ENCODE measurements at regions not wholly inside any gene's neighbourhood (a gene's known extent, or its start where the extent isn't known, plus 50 kb on each side); places are given as distances from the start of the nearest gene placed in this dataset.

DNA sequence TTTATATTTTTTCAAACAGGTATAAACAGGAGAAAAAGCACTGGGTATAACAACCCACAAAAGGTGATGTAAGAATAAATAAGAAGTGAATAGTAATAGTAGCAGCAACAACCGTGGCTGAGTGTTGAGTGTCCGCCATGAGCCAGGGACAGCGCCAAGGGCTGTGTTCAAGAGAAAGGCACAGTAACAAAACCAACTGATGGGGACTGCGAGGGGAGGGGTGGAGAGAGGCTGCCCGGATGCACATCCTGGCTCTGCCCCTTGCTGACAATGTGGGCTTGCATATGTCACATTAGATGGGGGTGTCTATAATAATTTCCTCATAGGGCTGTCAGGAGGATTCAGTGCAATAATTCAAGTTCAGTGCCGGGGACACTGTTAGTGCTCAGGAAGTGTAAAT lies 912.4 kb downstream of the VRK1 start:
- no peak for DNase-seq (ENCODE audit: low read depth, low spot score)
- Histone ChIP-seq H3K4me3 (ENCODE audit: low read depth, low read length) (no peak overlapping the region), H3K9me3 (ENCODE audit: control insufficient read depth, insufficient read depth, low read length) (peaks cover 32% of the 10 kb centered on the region; the same call in 1 of the 2 replicates), H3K27me3 (ENCODE audit: control insufficient read depth, insufficient read depth, low read length) (no peaks in the 10 kb centered on the region), H3K27ac (ENCODE audit: low read depth, low read length) (no peak overlapping the region)
- TF ChIP-seq, protein P1, sequence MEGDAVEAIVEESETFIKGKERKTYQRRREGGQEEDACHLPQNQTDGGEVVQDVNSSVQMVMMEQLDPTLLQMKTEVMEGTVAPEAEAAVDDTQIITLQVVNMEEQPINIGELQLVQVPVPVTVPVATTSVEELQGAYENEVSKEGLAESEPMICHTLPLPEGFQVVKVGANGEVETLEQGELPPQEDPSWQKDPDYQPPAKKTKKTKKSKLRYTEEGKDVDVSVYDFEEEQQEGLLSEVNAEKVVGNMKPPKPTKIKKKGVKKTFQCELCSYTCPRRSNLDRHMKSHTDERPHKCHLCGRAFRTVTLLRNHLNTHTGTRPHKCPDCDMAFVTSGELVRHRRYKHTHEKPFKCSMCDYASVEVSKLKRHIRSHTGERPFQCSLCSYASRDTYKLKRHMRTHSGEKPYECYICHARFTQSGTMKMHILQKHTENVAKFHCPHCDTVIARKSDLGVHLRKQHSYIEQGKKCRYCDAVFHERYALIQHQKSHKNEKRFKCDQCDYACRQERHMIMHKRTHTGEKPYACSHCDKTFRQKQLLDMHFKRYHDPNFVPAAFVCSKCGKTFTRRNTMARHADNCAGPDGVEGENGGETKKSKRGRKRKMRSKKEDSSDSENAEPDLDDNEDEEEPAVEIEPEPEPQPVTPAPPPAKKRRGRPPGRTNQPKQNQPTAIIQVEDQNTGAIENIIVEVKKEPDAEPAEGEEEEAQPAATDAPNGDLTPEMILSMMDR (IDR thresholded peaks at IDR 0.05; ENCODE audit: low read depth, low read length) = no peak
- ChIA-PET POLR2A (no interaction called here), CTCF (no interaction called here)

- no peak overlapping the region for H3K27ac ChIP-seq (ENCODE audit: low read depth, low read length)
- H3K4me3 ChIP-seq (ENCODE audit: low read depth, low read length) = no peak overlapping the region
- DNase-seq (ENCODE audit: low read depth, low spot score) = no peak
- CTCF ChIA-PET = no interaction called here
- no peaks in the 10 kb centered on the region for H3K27me3 ChIP-seq (ENCODE audit: control insufficient read depth, insufficient read depth, low read length)
- TF ChIP-seq, protein P1 (IDR thresholded peaks at IDR 0.05; ENCODE audit: low read depth, low read length) = no peak
- peaks cover 30% of the 10 kb centered on the region; the same call in 1 of the 2 replicates for H3K9me3 ChIP-seq (ENCODE audit: control insufficient read depth, insufficient read depth, low read length)
- POLR2A ChIA-PET = no interaction called here
Observed at GRCh38 chr14:97710726-97711125, 913.5 kb downstream of the VRK1 start.

- CTCF ChIA-PET = no interaction called here
- POLR2A ChIA-PET = no interaction called here
- no peak for DNase-seq (ENCODE audit: low read depth, low spot score)
- Histone ChIP-seq H3K9me3 (ENCODE audit: control insufficient read depth, insufficient read depth, low read length) (peaks cover 21% of the 10 kb centered on the region; the same call in 1 of the 2 replicates), H3K4me3 (ENCODE audit: low read depth, low read length) (no peak overlapping the region), H3K27ac (ENCODE audit: low read depth, low read length) (no peak overlapping the region), H3K27me3 (ENCODE audit: control insufficient read depth, insufficient read depth, low read length) (no peaks in the 10 kb centered on the region)
- TF ChIP-seq, protein P1 (IDR thresholded peaks at IDR 0.05; ENCODE audit: low read depth, low read length) = no peak
Observed at GRCh38 chr14:97712471-97712870, 915.3 kb downstream of the VRK1 start.

GRCh38 chr14:97713023-97713422 lies 915.8 kb downstream of the VRK1 start:
- Histone ChIP-seq H3K9me3 (ENCODE audit: control insufficient read depth, insufficient read depth, low read length) (peaks cover 17% of the 10 kb centered on the region; the same call in 1 of the 2 replicates), H3K27ac (ENCODE audit: low read depth, low read length) (no peak overlapping the region), H3K27me3 (ENCODE audit: control insufficient read depth, insufficient read depth, low read length) (no peaks in the 10 kb centered on the region), H3K4me3 (ENCODE audit: low read depth, low read length) (no peak overlapping the region)
- no peak for DNase-seq (ENCODE audit: low read depth, low spot score)
- TF ChIP-seq, protein P1 (IDR thresholded peaks at IDR 0.05; ENCODE audit: low read depth, low read length) = no peak
- POLR2A ChIA-PET = no interaction called here
- CTCF ChIA-PET = no interaction called here

- Histone ChIP-seq H3K9me3 (ENCODE audit: control insufficient read depth, insufficient read depth, low read length) (peaks cover 18% of the 10 kb centered on the region), H3K27me3 (ENCODE audit: control insufficient read depth, insufficient read depth, low read length) (no peaks in the 10 kb centered on the region), H3K27ac (ENCODE audit: low read depth, low read length) (no peak overlapping the region), H3K4me3 (ENCODE audit: low read depth, low read length) (no peak overlapping the region)
- ChIA-PET CTCF (no interaction called here), POLR2A (no interaction called here)
- TF ChIP-seq, protein P1 (IDR thresholded peaks at IDR 0.05; ENCODE audit: low read depth, low read length) = no peak
- no peak for DNase-seq (ENCODE audit: low read depth, low spot score)
Observed at GRCh38 chr14:97718886-97719442, 921.8 kb downstream of the VRK1 start.

All from AG04450 (cell line).